ENCODE measurements at regions not wholly inside any gene's neighbourhood (a gene's known extent, or its start where the extent isn't known, plus 50 kb on each side); places are given as distances from the start of the nearest gene placed in this dataset.

- no peak for TF ChIP-seq CTCF (IDR thresholded peaks at IDR 0.05)
- TF ChIP-seq POLR2A (IDR thresholded peaks at IDR 0.05) = no peak
These were observed 53.0 kb upstream of the EN2 start for GRCh38 chr7:155404976-155405375.
